ENCODE measurements at regions not wholly inside any gene's neighbourhood (a gene's known extent, or its start where the extent isn't known, plus 50 kb on each side); places are given as distances from the start of the nearest gene placed in this dataset.

- TF ChIP-seq, protein P1, sequence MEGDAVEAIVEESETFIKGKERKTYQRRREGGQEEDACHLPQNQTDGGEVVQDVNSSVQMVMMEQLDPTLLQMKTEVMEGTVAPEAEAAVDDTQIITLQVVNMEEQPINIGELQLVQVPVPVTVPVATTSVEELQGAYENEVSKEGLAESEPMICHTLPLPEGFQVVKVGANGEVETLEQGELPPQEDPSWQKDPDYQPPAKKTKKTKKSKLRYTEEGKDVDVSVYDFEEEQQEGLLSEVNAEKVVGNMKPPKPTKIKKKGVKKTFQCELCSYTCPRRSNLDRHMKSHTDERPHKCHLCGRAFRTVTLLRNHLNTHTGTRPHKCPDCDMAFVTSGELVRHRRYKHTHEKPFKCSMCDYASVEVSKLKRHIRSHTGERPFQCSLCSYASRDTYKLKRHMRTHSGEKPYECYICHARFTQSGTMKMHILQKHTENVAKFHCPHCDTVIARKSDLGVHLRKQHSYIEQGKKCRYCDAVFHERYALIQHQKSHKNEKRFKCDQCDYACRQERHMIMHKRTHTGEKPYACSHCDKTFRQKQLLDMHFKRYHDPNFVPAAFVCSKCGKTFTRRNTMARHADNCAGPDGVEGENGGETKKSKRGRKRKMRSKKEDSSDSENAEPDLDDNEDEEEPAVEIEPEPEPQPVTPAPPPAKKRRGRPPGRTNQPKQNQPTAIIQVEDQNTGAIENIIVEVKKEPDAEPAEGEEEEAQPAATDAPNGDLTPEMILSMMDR (IDR thresholded peaks at IDR 0.05; ENCODE audit: low read depth, low read length, missing control alignments), result no peak
- DNase-seq (ENCODE audit: low read depth), result no peak
Observed at GRCh38 chr1:168963601-168964000, 142.9 kb upstream of the ATP1B1 start.

GRCh38 chr1:168964478-168964877 lies 142.0 kb upstream of the ATP1B1 start:
- DNase-seq (ENCODE audit: low read depth), result no peak
- TF ChIP-seq, protein P1 (IDR thresholded peaks at IDR 0.05; ENCODE audit: low read depth, low read length, missing control alignments), result no peak
- H3K4me3 ChIP-seq (ENCODE audit: low read depth, low read length), result no peak overlapping the region

More at GRCh38 chr1:168963601-168964000, 142.9 kb upstream of the ATP1B1 start:
- H3K4me3 ChIP-seq (ENCODE audit: low read depth, low read length), result no peak overlapping the region

DNA sequence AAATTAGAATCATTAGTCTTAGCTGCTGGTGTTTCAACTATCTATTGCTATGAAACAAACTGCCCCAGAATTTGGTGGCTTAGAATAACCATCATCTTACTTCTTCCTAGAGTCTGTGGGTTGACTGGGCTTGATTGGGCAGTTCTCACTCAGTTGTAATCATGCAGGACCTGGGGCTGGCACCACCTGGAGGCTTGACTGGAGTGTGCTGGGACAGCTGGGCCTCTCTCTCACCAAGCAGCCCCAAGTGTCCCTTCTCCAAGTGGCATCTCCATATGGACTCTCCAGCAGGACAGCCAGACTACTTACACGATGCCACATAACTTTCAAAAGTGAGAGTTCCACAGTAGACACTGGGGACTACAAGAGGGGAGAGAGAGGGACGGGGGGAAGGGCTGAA lies 140.3 kb upstream of the ATP1B1 start:
- TF ChIP-seq, protein P1 (IDR thresholded peaks at IDR 0.05; ENCODE audit: low read depth, low read length, missing control alignments), result no peak
- no peak for DNase-seq (ENCODE audit: low read depth)
- no peak overlapping the region for H3K4me3 ChIP-seq (ENCODE audit: low read depth, low read length)

DNA sequence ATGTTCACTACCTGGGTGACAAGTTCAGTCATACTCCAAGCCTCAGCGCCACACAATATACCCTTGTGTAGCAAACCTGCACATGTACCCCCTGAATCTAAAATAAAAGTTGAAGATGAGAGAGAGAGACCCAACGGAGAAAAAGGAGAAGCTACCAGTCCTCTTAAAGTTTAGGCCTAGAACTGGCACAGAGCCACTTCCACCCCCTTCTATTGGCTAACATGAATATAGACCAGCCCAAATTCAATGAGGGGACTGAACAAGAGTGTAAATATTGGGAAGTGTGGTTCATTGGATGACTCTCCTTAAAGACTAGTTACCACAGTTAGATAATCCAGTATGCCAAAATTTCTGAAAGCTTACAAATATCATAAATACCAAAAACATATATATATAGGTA lies 139.9 kb upstream of the ATP1B1 start:
- TF ChIP-seq, protein P1 (IDR thresholded peaks at IDR 0.05; ENCODE audit: low read depth, low read length, missing control alignments), result no peak
- no peak for DNase-seq (ENCODE audit: low read depth)
- no peak overlapping the region for H3K4me3 ChIP-seq (ENCODE audit: low read depth, low read length)

DNA sequence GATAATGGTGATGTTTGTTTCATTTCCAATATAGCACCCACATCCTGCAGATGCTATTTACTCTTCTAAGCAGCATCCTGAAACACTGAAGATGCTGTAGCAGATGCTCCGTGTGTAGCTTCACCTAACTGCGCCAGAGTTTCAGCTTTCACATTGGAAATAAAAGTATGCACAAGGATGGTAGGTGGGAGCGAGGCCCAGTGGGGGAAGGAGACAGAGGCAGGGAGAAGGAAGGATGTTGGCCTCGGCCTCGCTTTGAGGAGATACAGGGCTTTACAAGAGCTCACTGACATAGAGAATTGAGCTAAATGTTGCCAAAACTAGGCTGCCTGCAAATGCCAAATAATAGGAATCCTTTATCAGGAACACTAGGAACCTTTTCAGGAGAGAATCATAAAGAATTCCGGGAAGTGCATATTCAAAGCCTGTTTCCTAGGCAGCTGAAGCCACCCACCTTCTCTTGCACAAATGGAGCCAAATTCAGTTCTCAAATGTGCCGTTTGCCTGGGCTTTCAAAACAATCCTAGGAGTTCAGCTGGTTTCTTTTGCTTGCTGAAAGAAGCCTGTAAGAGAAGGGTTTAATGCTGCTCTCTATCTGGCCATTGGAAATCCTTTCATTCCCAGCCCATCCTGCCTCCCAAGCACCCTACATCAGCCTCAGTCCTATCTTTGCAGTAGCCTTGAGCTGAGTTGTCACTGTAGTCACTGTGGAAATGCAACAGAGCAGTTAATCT lies 135.4 kb upstream of the ATP1B1 start:
- TF ChIP-seq, protein P1 (IDR thresholded peaks at IDR 0.05; ENCODE audit: low read depth, low read length, missing control alignments), result no peak
- H3K4me3 ChIP-seq (ENCODE audit: low read depth, low read length), result no peak overlapping the region
- no peak for DNase-seq (ENCODE audit: low read depth)

DNA sequence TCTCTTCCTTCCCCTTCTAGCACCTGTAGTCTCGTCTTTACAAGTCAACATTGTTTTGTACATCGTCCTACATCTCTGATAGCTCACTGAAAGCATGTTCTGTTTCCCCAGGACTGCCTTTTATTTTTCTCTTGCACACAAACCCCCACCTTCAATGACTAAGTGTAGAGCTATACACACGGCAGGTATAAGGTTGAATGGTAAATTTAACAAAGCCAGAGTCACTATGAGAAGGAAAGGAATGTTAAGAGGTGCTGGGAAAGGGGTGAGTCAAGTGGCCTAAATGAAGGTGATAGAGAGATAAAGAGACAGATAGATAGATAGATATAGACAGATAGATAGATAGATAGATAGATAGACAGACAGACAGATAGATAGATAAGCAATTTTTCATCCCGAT lies 134.3 kb upstream of the ATP1B1 start:
- no peak for DNase-seq (ENCODE audit: low read depth)
- no peak overlapping the region for H3K4me3 ChIP-seq (ENCODE audit: low read depth, low read length)
- TF ChIP-seq, protein P1 (IDR thresholded peaks at IDR 0.05; ENCODE audit: low read depth, low read length, missing control alignments), result no peak

GRCh38 chr1:168972887-168973286 lies 133.6 kb upstream of the ATP1B1 start:
- DNase-seq (ENCODE audit: low read depth), result no peak
- H3K4me3 ChIP-seq (ENCODE audit: low read depth, low read length), result no peak overlapping the region
- TF ChIP-seq, protein P1 (IDR thresholded peaks at IDR 0.05; ENCODE audit: low read depth, low read length, missing control alignments), result no peak

Measured in GM12864 (cell line).